HepG2 (cell line): ENCODE measurements at regions not wholly inside any gene's neighbourhood (a gene's known extent, or its start where the extent isn't known, plus 50 kb on each side); places are given as distances from the start of the nearest gene placed in this dataset.

Experiments
- ATAC-seq: fragments of 200-7000 bp; cut with Tn5 transposase; 3 replicates; pipeline ENCODE4 v1.9.1; 2020; ENCODE audit warnings: mild to moderate bottlenecking, moderate library complexity
- BruUV-seq: library from RNA; stranded (reverse); fragments of 400-500 nt; replicated peaks from 2 replicates; lab custom pipeline; 2021; lab: Mats Ljungman, UMichigan
- CTCF ChIA-PET: fragments of 300-600 bp; formaldehyde crosslinking; extraction: SDS; loops from one replicate; lab custom pipeline; 2021; ENCODE audit warnings: low total read pairs, inconsistent platforms, low intra/inter-chr PET ratio; lab: Yijun Ruan, JAX
- POLR2A ChIA-PET: fragments of 350-600 bp; sonication (Branson Sonifier 250); formaldehyde crosslinking; loops from one replicate; lab custom pipeline; 2020; ENCODE audit warnings: antibody characterized with exemption, inconsistent platforms; lab: Yijun Ruan, JAX
- DNase-seq: peaks from one replicate; pipeline ENCODE4 v3.0.0-alpha.2; 2015; ENCODE audit warnings: low spot score
- FAIRE-seq: peaks from 3 replicates; lab custom pipeline; 2011; peaks lifted over from hg19 to GRCh38; lab: Jason Lieb, UNC
- H2AFZ ChIP-seq: one replicate; pipeline ENCODE4 v1.6.1; 2011; ENCODE audit warnings: low read length, inconsistent platforms
- H3K27ac ChIP-seq: fragments of 300-600 bp; 3 replicates; pipeline ENCODE4 v1.8.0; 2011; ENCODE audit warnings: mixed run types, mild to moderate bottlenecking, mixed read lengths, low read length, inconsistent platforms; ENCODE audit not compliant: insufficient read depth; ENCODE audit errors: extremely low read length
- H3K27me3 ChIP-seq, 2 experiments: fragments of 200-600 bp in 1 of 2; 2 replicates in 1 of 2; 3 replicates in 1 of 2; pipeline versions ENCODE4 v1.6.0 to v1.8.0; 2011; ENCODE audit warnings: low read length in 2 of 2, mild to moderate bottlenecking in 2 of 2, moderate library complexity in 2 of 2, inconsistent platforms in 1 of 2; ENCODE audit not compliant: insufficient read depth in 2 of 2, control insufficient read depth in 1 of 2
- H3K36me3 ChIP-seq, 2 experiments: fragments of 200-600 bp in 1 of 2; replicated peaks in 1 of 2; 2 replicates in 1 of 2; 3 replicates in 1 of 2; pipeline versions ENCODE4 v1.5.1 to v1.8.0; 2011; ENCODE audit warnings: low read length in 2 of 2, inconsistent platforms in 1 of 2; ENCODE audit not compliant: insufficient read depth in 2 of 2, control insufficient read depth in 1 of 2
- H3K4me1 ChIP-seq: 2 replicates; pipeline ENCODE4 v1.5.1; 2012; ENCODE audit warnings: low read length, inconsistent platforms; ENCODE audit not compliant: insufficient read depth
- H3K4me2 ChIP-seq: 2 replicates; pipeline ENCODE4 v1.6.0; 2011; ENCODE audit warnings: low read depth, low read length, inconsistent platforms
- H3K4me3 ChIP-seq, 3 experiments: fragments of 200-600 bp in 1 of 3; sonication (generic), shearing (Covaris generic) in 1 of 3; replicated peaks in 1 of 3; 2 replicates each; pipeline ENCODE4 v1.5.1; 2011 to 2016; ENCODE audit warnings: low read length in 3 of 3, inconsistent platforms in 2 of 3, low read depth in 2 of 3, mild to moderate bottlenecking in 2 of 3, control low read depth in 1 of 3, mixed read lengths in 1 of 3; ENCODE audit not compliant: insufficient read depth in 1 of 3
- H3K79me2 ChIP-seq: one replicate; pipeline ENCODE4 v1.6.1; 2011; ENCODE audit warnings: low read length, inconsistent platforms; ENCODE audit not compliant: insufficient read depth
- H3K9ac ChIP-seq: 2 replicates; pipeline ENCODE4 v1.6.0; 2011; ENCODE audit warnings: mild to moderate bottlenecking, low read depth, low read length, inconsistent platforms; ENCODE audit not compliant: insufficient read depth
- H3K9me3 ChIP-seq: 2 replicates; pipeline ENCODE4 v1.5.1; 2012; ENCODE audit warnings: mild to moderate bottlenecking, low read length
- H4K20me1 ChIP-seq: 2 replicates; pipeline ENCODE4 v1.6.0; 2011; ENCODE audit warnings: inconsistent platforms, mild to moderate bottlenecking, low read length, moderate library complexity; ENCODE audit not compliant: insufficient read depth
- ATF7 ChIP-seq, 2 experiments: fragments of 450-650 bp in 1 of 2; sonication (generic) in 1 of 2; formaldehyde crosslinking in 1 of 2; IDR thresholded peaks; 2 replicates each; pipeline versions ENCODE4 v1.4.0 to v1.6.1; 2016 to 2020; ENCODE audit warnings: antibody characterized with exemption in 1 of 2, mild to moderate bottlenecking in 1 of 2, missing genetic modification reagents in 1 of 2
- CREB1 ChIP-seq, 2 experiments: fragments of 450-650 bp in 1 of 2; IDR thresholded peaks; 2 replicates each; pipeline ENCODE4 v1.6.1; 2016 to 2017; ENCODE audit warnings: control low read depth in 1 of 2, mild to moderate bottlenecking in 1 of 2, missing compliant biosample characterization in 1 of 2, missing genetic modification characterization in 1 of 2
- JUN ChIP-seq: sonication (generic); formaldehyde crosslinking; IDR thresholded peaks from 2 replicates; pipeline ENCODE4 v1.4.0; 2020; ENCODE audit warnings: mild to moderate bottlenecking, missing genetic modification reagents
- SALL2 ChIP-seq: sonication (generic); formaldehyde crosslinking; IDR thresholded peaks from 2 replicates; pipeline ENCODE4 v1.8.1; 2023; ENCODE audit warnings: mild to moderate bottlenecking, missing genetic modification reagents, inconsistent platforms
- ZNF446 ChIP-seq: sonication (generic); formaldehyde crosslinking; IDR thresholded peaks from 2 replicates; pipeline ENCODE4 v1.5.0; 2020; ENCODE audit warnings: mild to moderate bottlenecking, missing genetic modification reagents
- ZNF614 ChIP-seq: IDR thresholded peaks from 2 replicates; pipeline ENCODE4 v1.6.1; 2018; ENCODE audit warnings: missing biosample characterization, missing genetic modification reagents, inconsistent platforms, borderline replicate concordance
- ZNF773 ChIP-seq: sonication (generic); formaldehyde crosslinking; IDR thresholded peaks from 2 replicates; pipeline ENCODE4 v1.4.0; 2020; ENCODE audit warnings: missing genetic modification reagents, borderline replicate concordance
- WGBS: methylation state at CpG from one replicate; pipeline ENCODE4 v1.1.6; 2017; ENCODE audit warnings: low lambda C conversion rate; 5-methylcytosine and 5-hydroxymethylcytosine counted together
- in situ Hi-C: cut with HindIII; loops from 2 replicates; pipeline ENCODE4 v1.10.0; 2017; ENCODE audit warnings: low pct_unique_long_range_greater_than_20kb; ENCODE audit not compliant: extremely low pct_ligation_motif_present
- intact Hi-C: fragments of 100-400 bp; cut with micrococcal nuclease; formaldehyde crosslinking; loops from one replicate; pipeline ENCODE4 v1.10.0; 2022; ENCODE audit not compliant: unreplicated experiment
- TF ChIP-seq, protein P1 (sequence below): sonication (generic); formaldehyde crosslinking; IDR thresholded peaks from 2 replicates; pipeline ENCODE4 v1.8.1; 2023; ENCODE audit warnings: mild to moderate bottlenecking, missing genetic modification reagents
- TF ChIP-seq, protein P2 (sequence below): sonication (generic); formaldehyde crosslinking; IDR thresholded peaks from 2 replicates; pipeline ENCODE4 v1.9.0; 2022; ENCODE audit warnings: low read depth, missing genetic modification reagents
- TF ChIP-seq, protein P3 (sequence below): sonication (generic); formaldehyde crosslinking; IDR thresholded peaks from 2 replicates; pipeline ENCODE4 v1.5.0; 2020; ENCODE audit warnings: missing genetic modification reagents

DNA sequence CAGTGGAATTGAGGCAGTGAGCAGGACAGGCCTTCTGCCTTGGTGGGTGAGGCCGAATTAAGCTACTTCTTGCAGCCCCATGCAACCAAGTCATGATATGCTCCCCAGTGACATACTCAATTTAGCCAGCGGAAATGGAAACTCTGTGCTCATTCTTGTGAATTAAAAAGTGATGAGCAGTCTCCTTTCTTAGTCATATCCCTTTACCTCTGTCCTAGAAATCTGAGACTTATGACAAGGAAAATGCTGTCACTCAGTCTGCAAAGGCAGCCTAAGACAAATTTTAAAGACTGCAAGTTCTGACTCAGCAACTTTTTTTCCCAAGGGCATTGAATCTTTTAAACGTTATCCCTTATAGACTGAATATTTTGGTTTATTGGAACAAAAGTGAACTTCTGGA lies 218.2 kb downstream of the SH3BP4 start (continued):
- TF ChIP-seq, protein P1, sequence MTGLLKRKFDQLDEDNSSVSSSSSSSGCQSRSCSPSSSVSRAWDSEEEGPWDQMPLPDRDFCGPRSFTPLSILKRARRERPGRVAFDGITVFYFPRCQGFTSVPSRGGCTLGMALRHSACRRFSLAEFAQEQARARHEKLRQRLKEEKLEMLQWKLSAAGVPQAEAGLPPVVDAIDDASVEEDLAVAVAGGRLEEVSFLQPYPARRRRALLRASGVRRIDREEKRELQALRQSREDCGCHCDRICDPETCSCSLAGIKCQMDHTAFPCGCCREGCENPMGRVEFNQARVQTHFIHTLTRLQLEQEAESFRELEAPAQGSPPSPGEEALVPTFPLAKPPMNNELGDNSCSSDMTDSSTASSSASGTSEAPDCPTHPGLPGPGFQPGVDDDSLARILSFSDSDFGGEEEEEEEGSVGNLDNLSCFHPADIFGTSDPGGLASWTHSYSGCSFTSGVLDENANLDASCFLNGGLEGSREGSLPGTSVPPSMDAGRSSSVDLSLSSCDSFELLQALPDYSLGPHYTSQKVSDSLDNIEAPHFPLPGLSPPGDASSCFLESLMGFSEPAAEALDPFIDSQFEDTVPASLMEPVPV (CRISPR knock-in tag), result no peak
- TF ChIP-seq, protein P2, sequence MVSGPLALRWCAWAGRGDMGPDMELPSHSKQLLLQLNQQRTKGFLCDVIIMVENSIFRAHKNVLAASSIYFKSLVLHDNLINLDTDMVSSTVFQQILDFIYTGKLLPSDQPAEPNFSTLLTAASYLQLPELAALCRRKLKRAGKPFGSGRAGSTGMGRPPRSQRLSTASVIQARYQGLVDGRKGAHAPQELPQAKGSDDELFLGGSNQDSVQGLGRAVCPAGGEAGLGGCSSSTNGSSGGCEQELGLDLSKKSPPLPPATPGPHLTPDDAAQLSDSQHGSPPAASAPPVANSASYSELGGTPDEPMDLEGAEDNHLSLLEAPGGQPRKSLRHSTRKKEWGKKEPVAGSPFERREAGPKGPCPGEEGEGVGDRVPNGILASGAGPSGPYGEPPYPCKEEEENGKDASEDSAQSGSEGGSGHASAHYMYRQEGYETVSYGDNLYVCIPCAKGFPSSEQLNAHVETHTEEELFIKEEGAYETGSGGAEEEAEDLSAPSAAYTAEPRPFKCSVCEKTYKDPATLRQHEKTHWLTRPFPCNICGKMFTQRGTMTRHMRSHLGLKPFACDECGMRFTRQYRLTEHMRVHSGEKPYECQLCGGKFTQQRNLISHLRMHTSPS (CRISPR knock-in tag), result no peak
- TF ChIP-seq ZNF446 (CRISPR knock-in tag), result no peak
- TF ChIP-seq, protein P3, sequence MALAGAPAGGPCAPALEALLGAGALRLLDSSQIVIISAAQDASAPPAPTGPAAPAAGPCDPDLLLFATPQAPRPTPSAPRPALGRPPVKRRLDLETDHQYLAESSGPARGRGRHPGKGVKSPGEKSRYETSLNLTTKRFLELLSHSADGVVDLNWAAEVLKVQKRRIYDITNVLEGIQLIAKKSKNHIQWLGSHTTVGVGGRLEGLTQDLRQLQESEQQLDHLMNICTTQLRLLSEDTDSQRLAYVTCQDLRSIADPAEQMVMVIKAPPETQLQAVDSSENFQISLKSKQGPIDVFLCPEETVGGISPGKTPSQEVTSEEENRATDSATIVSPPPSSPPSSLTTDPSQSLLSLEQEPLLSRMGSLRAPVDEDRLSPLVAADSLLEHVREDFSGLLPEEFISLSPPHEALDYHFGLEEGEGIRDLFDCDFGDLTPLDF, result no peak
- TF ChIP-seq ZNF773 (CRISPR knock-in tag), result no peak

DNA sequence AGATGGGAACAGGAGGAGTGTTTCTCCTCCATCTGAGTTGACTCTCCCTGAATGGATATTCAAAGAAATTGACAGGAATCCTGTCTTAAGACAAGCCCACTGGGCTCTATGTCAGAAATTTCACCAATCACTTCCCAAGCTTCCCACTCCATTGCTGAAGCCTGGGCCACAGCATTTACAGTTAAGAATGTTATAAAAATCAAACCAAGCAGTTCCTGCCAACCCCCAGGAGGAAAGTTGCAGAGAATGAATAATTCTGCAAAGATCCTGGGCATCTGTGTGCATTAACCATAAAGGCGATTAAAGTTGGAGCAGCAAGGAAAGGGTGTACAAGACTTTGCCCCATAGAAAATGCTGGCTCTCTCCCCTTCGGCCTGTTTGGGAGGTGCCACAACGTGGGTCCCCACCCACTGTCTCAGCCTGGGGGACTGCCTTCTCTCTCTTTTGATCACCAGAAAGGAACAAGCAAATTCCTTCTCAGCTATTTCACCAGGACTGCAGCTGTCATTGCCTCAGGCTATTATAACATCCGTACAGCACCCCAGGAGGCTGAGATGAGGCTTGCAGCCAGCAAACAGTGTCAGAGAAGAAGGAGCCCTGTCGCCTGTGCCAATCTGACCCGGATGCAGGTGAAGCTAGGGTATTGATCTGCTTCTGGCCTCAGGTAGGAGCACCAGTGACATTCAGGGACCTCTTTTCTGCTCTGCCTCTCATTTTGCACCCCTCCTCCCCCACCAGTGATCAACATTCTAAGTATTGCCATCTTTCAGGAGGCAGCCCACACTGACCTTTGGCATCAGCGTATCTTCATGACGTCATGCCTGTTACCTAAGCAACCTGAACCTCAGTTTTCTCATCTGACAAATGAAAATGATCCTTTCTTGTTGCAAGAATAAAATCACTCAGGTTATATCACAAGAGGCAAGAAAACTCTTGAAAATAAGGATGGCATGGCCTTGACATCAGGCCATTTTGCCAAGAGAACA lies 219.0 kb downstream of the SH3BP4 start:
- CTCF ChIA-PET, result no interaction called here
- no peaks in the 10 kb centered on the region for H3K36me3 ChIP-seq
- no peak for DNase-seq
- no peaks in the 10 kb centered on the region for H3K79me2 ChIP-seq
- no peaks in the 10 kb centered on the region for H4K20me1 ChIP-seq
- H3K27ac ChIP-seq, result no peak overlapping the region
- H3K27me3 ChIP-seq, result peaks cover 0 to 8% of the 10 kb centered on the region in 2 experiments
- no peak for FAIRE-seq
- WGBS, result 29% methylated on average over 8 of the region's 8 CpGs
- peak; percentile 90 for ATAC-seq
- BruUV-seq, result no TSS peak
- intact Hi-C loops, result no loop called here
- POLR2A ChIA-PET, result no interaction called here
- in situ Hi-C loops, result no loop called here
- H3K4me1 ChIP-seq, result peaks cover 12% of the 10 kb centered on the region
- no peak overlapping the region for H3K4me2 ChIP-seq
- H3K9me3 ChIP-seq, result no peaks in the 10 kb centered on the region
- H2AFZ ChIP-seq, result no peak overlapping the region
- H3K9ac ChIP-seq, result no peak overlapping the region
- TF ChIP-seq ZNF614 (CRISPR knock-in tag) (no peak), JUN (CRISPR knock-in tag) (no peak), SALL2 (CRISPR knock-in tag) (no peak), ATF7 (IDR thresholded peaks at IDR 0.05) (peak; percentile 99), ATF7 (CRISPR knock-in tag; IDR thresholded peaks at IDR 0.05) (no peak), CREB1 (IDR thresholded peaks at IDR 0.05) (peak; percentile 97), CREB1 (CRISPR knock-in tag; IDR thresholded peaks at IDR 0.05) (no peak)
- no peak overlapping the region for H3K4me3 ChIP-seq
